T-helper 22 cell (primary cell): ENCODE measurements at regions not wholly inside any gene's neighbourhood (a gene's known extent, or its start where the extent isn't known, plus 50 kb on each side); places are given as distances from the start of the nearest gene placed in this dataset.
"Not testable (repeated sequence)": the region's sequence is repeated elsewhere in the genome, so short reads cannot be mapped to it uniquely, and the experiment has no call there.

Experiments
- DNase-seq: peaks from one replicate; pipeline ENCODE4 v3.0.0-alpha.2; 2020; ENCODE audit warnings: low read depth

DNA sequence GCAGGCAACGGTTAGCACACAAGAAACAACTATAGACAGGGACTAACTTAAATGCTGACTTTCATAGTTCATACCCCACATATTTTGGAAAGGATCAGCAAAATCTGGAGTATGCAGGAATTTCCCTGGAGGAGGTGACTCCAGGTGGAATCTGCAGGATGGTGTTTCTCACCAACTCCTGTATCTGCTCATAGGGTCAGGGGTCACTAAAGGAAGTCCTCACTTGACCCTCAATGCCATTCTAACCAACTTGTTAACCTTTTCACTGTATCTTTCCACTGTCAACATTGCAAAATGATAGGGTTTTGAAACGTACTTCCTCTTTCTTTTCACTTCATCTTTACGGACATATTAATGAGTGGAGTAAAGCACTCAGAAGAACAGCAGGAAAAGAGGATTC, 207.0 kb upstream of the CXCR4 start:
- no peak for DNase-seq

DNA sequence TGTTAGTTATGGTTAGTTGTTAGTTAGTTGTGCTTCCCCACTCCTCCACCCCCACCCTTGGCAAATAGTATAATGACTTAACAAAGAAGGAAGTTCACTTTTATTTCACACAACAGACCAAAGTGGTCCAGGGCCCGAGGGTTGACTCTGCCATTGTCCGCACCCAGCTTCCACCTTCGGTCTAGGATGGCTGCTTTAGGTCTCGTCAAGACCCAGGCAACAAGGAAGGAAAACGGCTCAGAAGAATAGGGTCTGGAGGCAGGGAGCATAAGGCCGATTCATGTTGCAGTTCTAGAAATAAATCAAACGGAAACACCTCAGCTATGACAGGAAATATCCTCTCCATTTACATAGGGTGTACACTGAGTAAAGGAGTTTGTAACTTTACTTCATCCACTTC, 206.0 kb upstream of the CXCR4 start:
- DNase-seq: no peak

DNA sequence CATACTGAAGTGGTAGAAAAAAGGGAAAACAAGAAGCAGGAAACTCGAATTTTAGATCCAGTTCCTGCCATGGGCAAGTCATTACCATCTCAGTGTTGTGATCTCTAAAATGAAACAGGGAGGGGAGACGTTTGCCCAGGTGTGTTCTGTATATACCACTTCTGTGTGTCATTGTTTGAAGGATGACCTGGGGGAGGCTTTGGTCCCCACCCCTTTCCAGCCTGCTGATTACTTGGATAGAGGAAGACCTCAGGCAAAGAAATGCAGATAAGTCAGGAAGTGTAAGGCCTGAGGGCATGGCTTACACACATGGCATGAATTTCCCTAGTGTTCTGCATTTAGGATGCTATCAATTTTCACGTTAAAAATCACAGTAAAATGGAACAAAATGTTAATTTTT, 205.2 kb upstream of the CXCR4 start:
- no peak for DNase-seq

DNA sequence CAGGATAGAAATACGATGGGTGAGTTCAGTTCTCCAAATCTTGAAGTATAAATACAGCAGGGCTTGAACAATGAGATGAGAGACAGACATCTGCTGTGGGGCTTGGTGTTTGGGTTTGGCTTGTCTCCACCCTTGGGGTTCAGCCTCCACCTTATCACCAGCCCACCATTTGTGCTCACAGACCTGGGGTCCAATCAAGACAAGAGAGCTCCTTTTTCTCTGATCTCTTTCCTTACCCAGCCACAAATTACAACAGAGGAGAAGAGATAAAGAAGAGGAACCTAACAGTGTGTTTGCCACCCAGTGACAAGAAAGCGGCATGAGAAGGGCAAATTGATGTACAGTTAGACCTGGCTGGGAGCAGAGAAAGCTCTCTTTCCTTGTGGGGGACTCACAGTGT, 204.5 kb upstream of the CXCR4 start:
- no peak for DNase-seq

DNA sequence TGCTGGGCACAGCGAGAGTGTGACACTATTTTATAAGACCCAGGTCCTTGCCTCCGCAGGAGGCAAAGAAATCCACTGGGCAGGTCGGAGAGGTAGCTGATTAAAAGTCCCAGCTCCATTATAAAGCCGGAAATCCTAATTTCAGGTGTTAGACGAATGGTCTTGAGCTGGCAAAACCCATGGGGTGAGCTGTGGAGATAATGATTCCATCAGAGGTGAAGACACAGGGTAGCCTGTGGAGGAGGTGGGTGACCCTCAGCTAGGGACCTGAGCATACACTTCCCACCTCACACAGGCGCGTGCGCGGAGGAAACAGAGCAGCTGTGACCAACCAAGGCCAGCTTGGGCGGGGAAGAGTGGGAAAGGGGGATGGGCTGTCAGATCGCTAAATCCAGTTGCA, 201.7 kb upstream of the CXCR4 start:
- DNase-seq: no peak

DNA sequence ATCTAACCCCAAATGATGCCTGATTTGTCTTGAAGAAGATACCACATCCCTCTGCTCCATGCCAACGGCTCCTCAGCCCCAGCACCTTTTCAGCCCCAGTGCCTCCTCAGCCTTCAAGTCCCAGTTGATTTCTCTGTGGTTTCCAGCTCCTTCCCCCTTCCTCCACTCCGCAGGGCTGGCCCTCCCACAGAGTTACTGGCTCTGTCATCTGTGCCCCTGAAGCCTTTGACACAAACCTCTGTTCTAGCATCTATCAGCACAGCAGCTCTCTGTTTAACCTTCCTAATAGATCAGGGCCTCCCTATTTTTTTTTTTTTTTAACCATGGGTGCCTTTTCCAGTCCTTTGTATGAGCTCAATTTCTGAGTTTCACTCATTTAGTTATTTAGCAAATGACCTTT, 201.3 kb upstream of the CXCR4 start:
- DNase-seq: no peak

DNA sequence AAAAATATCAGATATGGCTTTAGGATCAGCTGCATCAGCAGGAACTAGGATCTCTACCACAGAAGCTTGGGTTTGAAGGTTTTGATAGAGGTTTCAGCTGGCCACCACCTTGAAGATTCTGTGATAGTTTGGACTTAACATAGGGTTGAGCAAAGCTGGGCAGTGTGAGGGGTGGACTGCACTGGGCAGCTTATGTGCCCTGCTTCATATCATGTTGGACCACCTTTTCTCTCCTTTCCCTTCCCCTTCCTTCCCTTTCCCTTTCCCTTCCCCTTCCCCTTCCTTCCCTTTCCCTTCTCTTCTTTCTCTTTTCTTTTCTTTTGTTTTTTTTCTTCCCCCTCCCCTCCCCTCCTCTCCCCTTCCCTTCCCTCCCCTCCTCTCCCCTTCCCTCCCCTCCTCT, 196.3 kb upstream of the CXCR4 start:
- no peak for DNase-seq

DNA sequence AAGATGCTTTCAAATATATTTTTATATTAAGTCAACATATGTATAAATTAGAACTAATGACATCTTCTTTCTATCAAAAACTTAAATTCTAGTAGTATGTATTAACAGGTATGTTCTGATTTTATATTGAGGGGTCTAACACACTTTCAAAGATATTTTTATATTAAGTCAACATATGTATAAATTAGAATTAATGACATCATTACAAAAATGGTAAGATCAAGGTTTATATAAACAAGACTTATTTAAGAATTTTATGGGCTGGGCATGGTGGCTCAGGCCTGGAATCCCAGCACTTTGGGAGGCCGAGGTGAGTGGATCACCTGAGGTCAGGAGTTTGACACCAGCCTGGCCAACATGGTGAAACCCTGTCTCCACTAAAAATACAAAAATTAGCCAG, 194.6 kb upstream of the CXCR4 start:
- not testable (repeated sequence) for DNase-seq

DNA sequence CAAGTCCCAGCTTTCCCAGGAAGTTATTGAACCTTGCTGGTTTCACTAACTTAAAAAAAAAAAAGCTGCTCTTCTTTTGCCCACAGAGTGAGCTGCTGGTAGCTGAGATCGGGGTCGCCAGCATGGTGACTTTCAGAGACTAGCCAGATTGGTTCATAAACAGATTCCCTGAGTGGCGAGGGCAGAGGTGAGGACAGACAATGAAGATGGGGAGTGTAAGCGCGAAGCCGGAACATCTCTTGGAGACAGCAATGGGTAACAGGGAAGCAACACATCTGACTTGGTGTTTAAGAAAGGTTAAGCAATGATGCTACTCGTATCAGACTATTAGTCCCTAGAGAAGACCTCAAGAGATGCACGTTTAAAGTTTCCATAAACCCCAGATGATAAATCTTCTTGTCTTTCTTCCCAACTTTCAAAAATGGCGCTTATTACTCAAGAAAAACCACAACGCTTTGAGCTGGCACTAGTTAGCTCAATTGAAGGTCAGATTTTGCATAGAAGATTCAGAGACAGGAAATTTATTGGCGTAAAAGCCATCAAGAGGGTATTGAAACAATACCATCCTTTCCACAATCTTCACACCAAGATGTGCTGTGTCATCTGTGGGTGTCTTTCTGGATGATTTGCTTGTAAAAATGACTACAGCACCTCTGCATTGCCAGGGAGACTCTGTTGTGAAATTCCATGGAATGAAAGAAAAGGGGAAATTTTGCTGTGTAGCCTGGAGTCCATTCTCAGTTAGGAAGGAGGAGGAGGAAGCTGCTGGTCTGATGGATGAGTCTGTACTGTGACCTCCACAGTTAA, 193.1 kb upstream of the CXCR4 start:
- DNase-seq: no peak

DNA sequence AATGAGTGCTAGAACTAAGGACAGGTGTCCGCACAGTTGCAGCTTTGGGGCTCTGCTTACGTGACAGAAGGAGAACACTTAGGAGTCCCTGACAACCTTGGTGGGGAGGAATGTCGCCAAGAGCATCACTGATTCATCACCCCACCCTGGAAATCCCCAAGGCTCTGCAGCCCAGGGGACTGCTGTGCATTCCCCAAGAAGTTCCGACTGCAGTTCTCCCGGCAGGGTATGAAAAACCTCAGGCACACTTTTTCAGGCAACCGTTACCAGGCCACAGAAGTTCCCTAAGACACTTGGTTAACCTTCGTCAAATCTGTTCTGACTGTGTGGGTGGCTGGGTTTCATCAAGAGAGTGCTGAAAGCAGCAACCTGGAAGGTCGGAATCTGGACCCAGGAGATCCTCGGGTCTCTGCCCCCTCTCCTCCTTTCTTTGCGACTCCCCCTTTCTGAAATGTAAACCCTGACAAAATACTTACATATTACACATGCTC, 192.1 kb upstream of the CXCR4 start:
- DNase-seq: peak; percentile 13

DNA sequence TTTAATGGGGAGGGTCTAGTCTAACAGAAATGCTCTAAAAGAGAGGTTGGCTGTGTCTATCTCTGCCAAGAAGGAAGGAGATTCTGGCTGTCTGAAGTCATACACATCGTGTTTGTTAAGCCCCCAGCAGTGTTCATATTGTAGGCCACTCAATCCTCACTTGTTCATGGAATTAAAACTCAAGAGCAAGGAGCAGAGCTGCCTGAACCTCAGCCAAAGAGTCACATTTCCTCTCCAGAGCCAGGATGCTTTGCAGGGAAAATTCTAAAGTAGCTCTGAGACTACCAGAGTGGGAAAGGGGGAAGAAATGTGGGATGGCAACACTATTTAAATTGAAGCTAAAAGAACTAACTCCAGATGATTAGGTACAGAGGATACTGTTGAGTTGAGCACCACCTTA, 190.7 kb upstream of the CXCR4 start:
- no peak for DNase-seq

DNA sequence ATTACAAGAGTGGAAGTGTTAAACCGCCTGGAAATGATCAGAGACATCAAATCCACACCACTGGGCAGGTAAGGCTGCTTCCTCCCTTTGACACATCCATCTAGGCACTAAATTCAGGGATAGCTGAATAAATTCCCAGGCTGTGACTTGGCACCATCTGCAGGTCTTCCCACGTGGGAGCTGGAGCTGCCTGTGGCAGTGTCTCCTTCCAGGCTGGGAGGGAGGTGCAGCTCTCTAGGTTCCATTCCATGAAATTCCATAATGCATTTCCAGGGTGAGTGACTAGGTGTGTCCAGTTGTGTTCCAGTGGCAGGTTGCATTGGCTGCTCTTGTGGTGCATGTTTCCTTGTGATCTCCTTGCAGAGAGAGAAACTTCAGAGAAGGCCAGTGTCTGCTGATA, 188.9 kb upstream of the CXCR4 start:
- no peak for DNase-seq

DNA sequence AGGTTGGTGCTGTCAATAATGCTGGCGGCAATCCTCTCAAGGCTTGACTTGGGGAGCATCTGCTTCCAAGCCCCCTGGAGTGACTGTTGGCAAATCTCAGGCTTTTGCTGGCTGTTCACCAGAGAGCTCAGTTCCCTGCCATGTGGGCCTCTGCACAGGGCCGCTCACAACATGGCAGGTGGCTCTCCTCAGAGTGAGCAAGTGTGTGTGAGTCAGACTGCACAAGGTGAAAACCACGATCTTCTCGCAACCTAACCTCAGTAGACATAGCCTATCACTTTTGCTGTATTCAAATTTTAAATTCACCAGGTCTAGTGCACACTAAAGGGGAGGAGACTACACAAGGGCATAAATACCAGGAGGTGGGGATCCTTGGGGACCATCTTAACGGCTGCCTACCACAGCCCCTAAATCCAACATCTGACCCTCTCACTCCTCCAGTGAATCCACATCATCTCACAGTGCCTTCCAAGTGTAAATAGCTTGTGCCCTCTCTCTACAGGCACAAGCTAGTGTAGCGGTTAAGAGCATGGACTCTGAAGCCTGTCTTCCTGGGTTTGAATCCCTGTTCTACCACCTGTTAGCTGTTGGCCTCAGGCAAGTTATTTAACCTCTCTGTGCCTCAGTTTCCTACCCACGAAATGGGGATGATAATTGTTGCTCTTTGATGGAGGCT, 187.7 kb upstream of the CXCR4 start:
- no peak for DNase-seq

DNA sequence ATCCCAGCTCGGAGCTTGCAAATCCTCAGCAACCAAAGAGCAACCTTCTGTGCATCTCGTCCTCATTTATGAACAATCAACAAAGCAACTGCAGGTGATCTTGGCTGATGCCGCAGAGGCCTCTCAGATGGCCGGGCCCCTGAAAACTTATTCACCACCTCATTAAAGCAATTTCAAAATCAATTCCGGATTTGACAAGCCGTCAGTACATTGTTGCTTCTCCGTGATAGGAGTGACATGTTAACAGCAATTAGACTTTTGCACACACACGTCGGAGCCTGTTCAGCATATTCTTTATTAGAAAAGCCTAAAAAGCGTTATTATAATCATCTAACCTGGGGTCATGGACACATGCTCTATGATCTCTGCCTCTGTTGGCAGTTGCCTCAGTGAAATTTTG, 183.1 kb upstream of the CXCR4 start:
- no peak for DNase-seq

DNA sequence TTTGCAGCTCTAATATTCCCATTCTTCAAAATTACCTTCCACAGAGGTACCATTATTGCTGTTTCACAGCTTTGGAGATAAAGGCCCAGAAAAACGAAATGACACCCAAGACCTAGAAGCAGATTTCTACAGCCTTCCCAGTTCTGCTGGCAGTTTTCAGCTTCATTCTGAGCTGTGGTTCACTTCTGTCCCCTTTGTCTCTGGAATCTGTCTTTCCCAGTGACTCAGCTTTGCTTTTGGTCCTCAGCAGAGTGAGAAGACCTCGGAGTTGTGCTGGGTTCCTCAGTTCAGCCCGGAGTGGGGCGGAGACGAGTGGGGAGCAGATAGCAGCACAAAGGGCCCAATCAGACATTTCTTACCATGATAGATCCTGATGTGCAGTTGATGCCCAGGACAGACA, 180.7 kb upstream of the CXCR4 start:
- no peak for DNase-seq

DNA sequence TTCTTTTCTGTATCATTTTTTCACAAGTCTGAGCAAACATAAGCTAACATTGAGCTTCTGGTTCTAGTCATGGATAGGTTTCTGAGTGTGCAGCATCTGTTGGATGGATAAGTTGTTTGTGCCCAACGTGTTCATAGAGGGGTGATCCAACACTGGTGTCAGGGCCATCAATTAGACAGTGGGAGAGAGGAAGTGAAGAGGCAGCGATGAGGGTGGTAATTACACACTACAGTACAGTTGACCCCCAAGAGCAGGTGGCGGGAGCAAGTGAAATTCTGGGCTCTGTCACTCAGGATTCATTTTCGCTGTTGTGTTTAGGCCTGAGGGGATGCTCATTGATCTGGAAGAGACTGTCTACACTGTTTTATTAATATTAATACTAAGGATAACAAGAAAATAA, 180.0 kb upstream of the CXCR4 start:
- no peak for DNase-seq

DNA sequence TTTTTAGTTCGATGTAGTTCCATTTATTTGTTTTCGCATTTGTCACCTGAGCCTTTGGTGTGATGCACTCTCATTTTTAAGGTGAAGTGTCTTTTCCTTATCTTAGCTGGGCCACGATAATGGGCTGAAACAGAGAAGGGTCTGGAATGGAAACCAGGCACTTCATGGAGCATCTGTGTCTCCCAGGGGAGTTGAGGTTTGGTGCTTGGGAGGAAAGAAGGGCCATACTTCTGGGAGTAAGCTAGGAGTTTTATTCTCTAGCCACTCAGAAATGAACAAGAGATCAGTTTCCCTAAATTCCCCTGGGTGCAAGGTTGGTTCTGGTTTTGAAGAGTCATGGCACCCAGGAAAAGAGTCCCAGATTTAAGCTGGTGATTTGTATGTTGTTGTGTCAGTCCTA, 179.4 kb upstream of the CXCR4 start:
- DNase-seq: no peak

DNA sequence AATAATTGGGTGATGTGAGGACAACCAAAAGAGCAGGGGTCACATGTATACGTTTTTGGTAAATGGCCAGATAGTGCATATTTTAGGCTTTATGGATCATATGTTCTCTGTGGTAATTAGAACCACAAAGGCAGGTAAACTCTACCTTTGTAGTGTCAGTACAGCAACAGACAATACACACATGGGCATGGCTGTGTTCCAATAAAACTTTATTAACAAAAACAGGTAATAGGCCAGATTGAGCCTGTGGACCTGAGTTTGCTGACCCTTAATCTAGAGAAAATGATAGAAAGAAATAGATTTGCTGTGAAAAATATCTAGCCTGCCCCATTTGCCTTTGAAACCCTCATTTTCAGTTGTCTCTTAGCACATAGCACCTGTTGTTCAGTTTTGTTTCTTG, 177.2 kb upstream of the CXCR4 start:
- no peak for DNase-seq

DNA sequence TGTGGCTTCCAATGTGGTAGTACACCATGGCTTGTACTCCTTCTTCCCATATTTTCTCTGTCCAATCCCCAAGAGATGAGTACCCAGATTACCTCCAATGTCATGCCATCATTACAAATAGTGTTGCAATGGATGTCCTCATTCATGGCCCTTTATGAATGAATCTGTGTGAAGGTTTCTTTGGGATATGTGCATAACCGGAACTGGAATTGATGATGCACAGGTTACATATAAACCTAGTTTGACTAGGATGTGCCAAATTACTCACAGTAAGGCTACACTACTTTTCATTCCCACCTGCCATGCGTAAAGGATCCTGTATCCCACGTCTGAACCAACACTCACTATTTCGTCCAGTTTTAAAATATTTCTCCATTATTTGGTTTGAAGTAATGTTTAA, 173.9 kb upstream of the CXCR4 start:
- no peak for DNase-seq

DNA sequence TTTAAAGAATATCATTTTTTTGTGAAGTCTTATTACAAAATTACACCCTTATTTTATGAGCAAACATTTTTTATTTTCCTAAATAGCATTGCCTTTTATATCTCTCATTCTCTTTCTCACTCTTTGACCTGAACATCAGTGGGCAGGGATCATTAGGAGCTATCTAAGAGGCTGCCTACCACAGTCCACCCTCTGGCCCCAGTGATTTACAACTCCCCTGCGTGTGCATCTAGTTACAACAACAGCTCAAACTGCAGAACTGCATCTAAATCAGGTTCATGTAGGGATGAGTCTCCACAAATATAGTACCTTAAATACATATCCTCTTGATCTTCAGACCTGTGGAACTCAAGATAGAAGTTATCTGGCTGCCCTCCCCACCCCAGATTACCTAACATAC, 172.4 kb upstream of the CXCR4 start:
- DNase-seq: no peak

DNA sequence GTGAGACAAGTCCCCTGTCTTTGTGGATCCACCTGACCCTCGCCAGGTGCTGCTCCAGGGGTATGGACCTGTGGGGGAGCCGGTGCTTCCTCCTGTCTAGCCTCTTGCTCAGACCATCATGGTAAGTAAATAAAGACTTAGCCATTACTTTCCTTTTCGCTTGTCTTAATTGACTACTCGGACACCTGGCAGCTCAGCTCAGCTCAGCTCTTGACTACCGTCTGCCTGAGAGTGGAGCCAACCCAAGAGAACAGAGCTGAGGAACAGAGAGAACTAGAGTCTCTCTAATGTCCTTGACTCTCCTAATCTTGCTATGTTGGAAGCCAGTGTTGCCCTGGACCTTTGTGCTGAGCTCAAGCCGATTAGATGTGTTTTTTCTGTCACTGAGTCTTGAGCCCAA, 170.3 kb upstream of the CXCR4 start:
- DNase-seq: no peak

DNA sequence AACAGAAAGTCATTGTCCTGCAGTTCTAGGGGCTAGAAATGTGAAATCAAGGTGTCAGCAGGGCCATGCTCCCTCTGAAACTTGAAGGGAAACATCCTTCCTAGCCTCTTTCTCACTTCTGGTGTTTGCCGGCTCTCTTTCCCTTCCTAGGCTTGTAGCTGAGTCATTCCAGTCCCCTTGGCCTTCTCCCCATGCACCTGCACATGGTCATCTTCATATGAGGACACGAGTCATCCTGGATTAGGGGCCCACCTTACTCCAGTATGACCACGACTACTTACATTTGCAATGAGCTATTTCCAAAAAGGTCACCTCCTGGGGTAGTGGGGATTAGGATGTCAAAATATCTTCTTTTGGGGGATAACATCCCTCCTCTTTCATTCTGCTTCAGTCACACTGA, 168.5 kb upstream of the CXCR4 start:
- no peak for DNase-seq

DNA sequence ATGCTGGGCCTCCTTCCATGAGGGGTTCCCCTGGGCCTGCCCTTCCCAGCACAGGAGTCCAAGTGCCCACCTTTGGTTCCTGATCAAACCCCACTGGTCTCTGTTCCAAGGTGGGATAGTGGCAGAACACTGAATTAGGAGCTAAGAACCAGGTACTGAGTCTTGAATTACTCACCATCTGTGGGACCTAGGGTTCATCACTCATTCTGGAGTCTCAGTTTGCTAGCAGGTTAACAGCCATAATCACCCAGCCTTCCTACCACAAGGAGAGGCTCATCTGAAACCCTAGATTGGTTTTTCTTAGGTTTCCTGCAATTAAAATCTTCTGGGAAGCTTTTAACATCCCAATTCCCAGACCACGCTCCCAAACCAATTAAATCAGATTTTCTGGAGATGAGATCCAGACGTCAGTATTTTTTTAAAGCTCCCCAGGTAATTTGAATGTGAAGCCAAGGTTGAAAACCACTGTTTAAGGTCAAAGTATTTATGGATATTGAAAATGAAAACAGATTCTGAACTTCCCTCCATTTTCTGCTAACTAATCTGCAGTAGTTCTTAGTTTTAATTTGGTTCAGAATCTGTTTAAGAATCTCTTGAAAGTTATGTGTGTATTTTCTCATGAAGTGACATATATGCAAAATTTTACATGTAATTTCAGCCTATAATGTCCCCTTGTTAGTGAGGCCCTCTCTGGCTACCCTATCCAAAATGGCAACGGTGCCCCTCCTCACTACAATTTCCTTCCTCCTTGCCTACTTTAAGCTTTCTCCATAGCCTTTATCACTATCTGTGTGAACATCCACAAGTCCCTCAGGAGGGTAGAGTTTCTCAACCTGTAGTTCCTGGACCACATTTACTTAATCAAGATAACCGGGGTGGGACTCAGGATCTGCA, 166.5 kb upstream of the CXCR4 start:
- DNase-seq: no peak
